Fibroblast of gingiva (primary cell): ENCODE measurements at regions not wholly inside any gene's neighbourhood (a gene's known extent, or its start where the extent isn't known, plus 50 kb on each side); places are given as distances from the start of the nearest gene placed in this dataset.
A peak's percentile ranks its signal among the peaks of the same experiment; 100 is the strongest.

Source experiments
- DNase-seq: peaks from one replicate; pipeline ENCODE4 v3.0.0-alpha.2; 2011; ENCODE audit warnings: low read depth

GRCh38 chr10:4020631-4021030 is 235.6 kb upstream of the KLF6 start:
- no peak for DNase-seq

- DNase-seq, result no peak
Measured at GRCh38 chr10:4018054-4018511, 233.1 kb upstream of the KLF6 start.

DNA sequence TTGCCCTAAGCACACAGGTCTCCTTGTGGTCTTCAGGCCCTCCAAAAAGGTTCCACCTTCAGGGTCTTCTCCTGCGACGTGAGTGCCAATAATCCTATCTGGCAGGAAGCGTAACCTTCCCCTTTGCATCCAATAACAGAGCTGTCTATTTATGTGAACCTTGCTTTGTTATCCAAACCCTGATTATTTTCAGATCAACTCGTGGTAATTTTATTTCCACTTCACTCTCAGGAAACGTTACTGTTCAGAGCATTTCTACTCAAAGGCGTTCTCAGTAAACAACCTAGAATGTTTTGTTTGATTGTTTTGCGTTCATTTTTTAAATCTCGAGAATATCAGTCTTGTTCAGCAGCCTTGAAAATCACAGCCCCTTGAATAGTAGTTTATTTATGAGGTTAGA is 232.3 kb upstream of the KLF6 start:
- DNase-seq, result no peak

DNA sequence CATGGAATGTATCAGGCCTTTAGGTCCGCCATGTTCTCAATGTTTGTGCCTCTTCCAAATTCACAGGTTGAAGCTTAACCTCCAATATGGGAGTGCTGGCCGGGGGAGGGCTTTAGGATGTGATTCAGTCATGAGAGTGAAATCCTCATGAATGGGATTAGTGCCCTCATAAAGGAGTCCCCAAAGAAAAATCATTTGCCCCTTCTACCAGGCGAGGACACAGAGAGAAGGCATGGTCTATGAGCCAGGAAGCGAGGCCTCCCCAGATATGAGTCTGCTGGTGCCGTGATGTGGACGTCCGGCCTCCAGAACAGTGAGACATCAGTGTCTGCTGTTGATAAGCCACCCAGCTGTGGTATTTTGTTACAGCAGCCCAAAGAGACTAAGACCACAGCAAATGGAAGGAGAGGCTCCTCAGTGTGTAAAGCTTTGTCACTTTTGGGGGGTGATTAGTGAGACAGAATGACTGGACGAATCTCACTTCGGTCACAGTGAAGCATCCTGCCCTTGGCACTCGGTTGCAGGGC is 231.3 kb upstream of the KLF6 start:
- no peak for DNase-seq

GRCh38 chr10:4013651-4014121 is 228.7 kb upstream of the KLF6 start:
- DNase-seq, result no peak

GRCh38 chr10:4012848-4013247 is 227.8 kb upstream of the KLF6 start:
- no peak for DNase-seq

GRCh38 chr10:4011136-4011812 is 226.3 kb upstream of the KLF6 start:
- DNase-seq, result no peak

GRCh38 chr10:4008676-4009382 is 223.8 kb upstream of the KLF6 start:
- no peak for DNase-seq

- DNase-seq, result no peak
Measured at GRCh38 chr10:4007771-4008170, 222.8 kb upstream of the KLF6 start.

DNA sequence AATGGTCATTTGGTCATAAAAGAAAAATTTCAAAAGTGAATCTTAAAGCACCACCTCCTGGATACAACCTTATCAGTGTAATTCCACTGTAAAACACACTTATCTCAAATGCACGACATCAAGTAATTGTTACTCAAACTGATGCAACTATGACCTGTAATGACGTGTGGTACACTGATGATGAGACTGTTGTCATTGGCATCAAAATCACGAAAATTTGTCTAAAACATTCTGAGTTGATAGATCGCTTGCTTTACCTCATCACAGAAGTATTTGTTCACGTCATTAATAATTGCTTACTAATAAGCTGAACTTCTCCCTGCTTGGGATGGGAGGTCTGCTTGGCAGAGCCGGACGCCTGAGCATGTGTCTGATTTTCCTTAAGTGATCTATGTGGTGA is 221.8 kb upstream of the KLF6 start:
- no peak for DNase-seq

DNA sequence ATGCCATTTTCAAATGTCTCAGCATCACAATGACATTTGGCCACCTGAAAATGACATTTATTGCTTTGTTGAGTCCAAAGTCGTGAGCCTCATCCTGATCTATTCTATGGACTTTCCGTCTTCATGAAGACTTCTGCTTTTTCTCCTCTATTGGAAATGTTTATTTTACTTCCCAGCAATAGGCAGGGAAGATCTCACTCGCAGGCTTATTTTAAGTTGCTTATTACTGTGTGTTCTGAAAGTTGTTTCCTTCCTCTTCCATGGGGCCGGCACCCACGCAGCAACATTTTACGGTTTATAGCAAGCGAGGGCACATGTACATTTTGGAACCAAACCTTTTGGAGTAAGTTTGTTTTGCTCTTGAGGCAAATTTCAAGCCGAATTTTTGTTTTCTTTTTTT is 221.0 kb upstream of the KLF6 start:
- no peak for DNase-seq

GRCh38 chr10:4004990-4005389 is 220.0 kb upstream of the KLF6 start:
- DNase-seq, result no peak

GRCh38 chr10:4004144-4004543 is 219.1 kb upstream of the KLF6 start:
- DNase-seq, result no peak

DNA sequence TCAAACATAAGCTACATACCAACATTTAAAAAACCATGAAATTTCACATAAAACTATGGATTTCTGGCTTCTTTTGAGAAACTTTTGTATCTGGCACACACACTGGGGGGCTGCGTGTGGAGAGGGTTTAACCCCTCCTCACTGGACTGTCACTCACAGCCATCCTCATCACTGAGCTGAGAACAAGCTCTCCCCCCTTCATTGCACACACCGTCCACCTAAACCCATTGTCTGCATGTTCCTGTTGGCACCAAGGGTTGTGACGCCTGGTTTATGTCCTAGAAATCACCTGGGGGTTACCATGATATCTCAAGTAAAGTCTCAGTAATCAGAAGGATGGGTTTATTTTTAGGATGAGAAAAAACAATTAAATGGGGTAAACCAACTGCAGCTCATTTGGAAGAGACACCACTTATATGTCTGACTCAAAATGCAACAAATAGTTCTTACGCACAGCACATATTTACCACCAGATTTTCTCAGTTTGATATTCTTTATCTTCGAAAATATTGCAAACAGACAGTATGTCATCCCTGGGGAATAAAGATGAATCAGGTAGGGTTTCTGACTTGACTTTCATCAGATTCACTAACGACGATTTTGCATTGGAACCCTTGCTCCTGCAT is 218.5 kb upstream of the KLF6 start:
- DNase-seq, result no peak

- no peak for DNase-seq
Measured at GRCh38 chr10:4001811-4002210, 216.8 kb upstream of the KLF6 start.

GRCh38 chr10:3999642-4000041 is 214.6 kb upstream of the KLF6 start:
- no peak for DNase-seq

GRCh38 chr10:3996697-3997096 is 211.7 kb upstream of the KLF6 start:
- DNase-seq, result no peak

DNA sequence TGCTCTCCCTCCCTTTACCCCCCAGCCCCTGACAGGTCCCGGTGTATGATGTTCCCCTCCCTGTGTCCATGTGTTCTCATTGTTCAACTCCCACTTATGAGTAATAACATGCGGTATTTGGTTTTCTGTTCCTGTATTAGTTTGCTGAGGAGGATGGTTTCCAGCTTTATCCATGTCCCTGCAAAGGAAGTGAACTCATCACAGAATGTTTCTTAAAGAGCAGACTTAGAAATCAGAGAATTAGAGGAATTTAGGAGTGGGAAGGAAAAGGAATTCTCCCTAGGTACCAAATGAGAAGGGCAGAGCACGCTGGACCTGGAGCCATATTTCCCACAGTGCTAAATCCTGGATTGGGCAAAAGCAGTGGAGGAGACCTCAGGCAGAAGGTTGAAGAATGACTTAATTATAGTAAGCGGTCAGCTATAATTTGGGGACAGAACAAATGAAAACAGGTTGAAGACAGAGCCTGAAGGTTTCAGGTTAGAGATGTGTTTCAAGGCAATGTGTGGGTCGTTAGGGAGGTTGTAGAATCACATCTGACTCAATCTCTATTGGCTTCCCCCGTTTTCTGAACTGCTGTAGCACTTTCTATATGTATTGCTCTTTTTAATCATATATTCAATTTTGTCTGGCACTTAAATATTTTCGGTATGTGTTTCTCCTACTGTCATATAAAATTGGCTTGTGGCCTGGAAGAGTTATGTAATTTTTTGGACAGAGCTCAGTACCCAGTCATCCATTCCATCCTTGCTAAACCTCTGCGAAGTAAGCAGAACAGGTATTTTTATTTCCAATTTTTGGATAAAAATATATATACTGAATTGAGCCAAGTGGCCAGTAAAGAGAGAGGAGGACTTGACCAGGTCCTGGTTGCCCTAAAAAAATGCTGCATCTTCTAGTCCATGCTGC is 210.5 kb upstream of the KLF6 start:
- peak; percentile 21 for DNase-seq

- no peak for DNase-seq
Measured at GRCh38 chr10:3992382-3993178, 207.6 kb upstream of the KLF6 start.

GRCh38 chr10:3990307-3990706 is 205.3 kb upstream of the KLF6 start:
- no peak for DNase-seq
